Thyroid gland (tissue), 4 donors: ENCODE measurements at regions not wholly inside any gene's neighbourhood (a gene's known extent, or its start where the extent isn't known, plus 50 kb on each side); places are given as distances from the start of the nearest gene placed in this dataset.

ENCODE experiments used
- CTCF ChIP-seq, 6 experiments: fragments of 200-600 bp in 3 of 6; fragments of 450-650 bp in 3 of 6; sonication (generic) in 3 of 6; IDR thresholded peaks; one replicate each; pipeline ENCODE4 v1.5.1; 2016 to 2019; ENCODE audit warnings: antibody characterized with exemption in 6 of 6, mild to moderate bottlenecking in 2 of 6, inconsistent platforms in 1 of 6, moderate library complexity in 1 of 6
- POLR2A ChIP-seq, 2 donors: fragments of 450-650 bp; IDR thresholded peaks; one replicate each; pipeline ENCODE4 v1.6.1; 2017; ENCODE audit warnings: antibody characterized with exemption in 2 of 2, mild to moderate bottlenecking in 2 of 2, moderate library complexity in 1 of 2

GRCh38 chr6:154682633-154683125, 50.5 kb upstream of the SCAF8 start:
- TF ChIP-seq CTCF (IDR thresholded peaks at IDR 0.05): no peak
- no peak for TF ChIP-seq POLR2A (IDR thresholded peaks at IDR 0.05)
